NCI-H524 treated with DMSO at 0.1 percent for 48 hours (cell line): ENCODE measurements at regions not wholly inside any gene's neighbourhood (a gene's known extent, or its start where the extent isn't known, plus 50 kb on each side); places are given as distances from the start of the nearest gene placed in this dataset.

ENCODE experiments used
- DNase-seq: peaks from one replicate; lab custom pipeline; 2025; lab: John Stamatoyannopoulos, UW

DNA sequence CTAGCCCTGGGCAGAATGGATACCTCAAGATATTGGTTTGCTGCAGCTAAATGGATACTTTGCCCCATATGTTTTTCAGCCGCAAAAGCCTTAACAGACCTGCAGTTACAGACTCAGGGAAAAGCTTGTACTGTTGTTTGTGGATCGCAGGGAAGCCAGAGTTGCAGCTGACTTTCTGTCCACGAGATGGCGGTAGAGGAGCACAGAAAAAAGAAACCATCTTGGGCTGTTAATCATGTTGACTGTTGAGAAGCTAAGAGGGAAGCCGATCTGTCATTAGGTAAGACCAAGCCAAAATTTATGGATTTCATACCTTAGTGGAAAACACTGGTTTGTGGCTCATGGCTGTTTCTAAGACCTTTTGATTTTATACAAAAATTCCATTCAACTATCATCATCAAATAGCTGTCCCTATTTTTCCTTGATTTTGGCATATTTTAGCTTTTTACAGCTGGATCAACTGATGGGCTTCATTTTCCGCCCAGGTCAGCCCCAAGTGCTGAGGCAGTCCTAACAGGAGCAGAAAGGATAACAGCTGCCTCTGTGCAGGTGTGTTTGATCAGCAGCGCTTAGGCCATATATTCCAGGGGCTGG, 205.7 kb upstream of the ZPLD1 start:
- peak; percentile 74 for DNase-seq

DNA sequence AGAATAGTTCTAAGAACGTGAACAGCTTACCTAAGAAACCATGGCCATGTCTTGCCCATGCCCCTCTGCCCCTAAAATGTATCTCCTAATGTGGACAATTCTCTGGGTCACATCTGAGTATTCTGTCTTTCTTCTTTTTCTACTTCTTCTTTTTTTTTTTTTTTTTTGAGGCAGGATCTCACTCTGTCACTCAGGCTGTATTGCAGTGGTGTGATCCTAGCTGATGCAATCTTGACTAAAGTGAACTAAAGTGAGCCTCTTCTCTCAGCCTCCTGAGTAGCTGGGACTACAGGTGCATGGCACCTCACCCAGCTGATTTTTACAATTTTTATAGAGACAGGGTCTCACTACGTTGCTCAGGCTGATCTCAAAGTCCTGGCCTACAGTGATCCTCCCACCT, 204.8 kb upstream of the ZPLD1 start:
- DNase-seq = no peak

DNA sequence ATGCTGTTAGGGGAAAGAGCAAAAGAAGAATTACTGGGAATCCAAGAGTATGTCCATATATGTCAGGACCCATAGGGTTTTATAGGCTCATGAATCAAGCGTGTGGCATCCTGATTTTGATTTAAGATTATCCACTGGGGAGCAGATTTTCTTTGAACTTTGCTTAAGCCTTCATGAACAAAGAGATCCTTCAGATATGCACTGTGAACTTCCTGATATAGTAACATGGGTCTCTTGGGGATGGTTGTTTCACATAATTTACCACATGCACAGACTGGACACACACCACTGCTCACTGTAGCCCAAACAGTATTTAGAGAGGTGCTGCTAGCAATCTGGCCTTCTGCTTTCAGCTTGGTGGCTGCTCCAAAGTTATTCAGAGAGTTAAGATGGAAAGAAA, 200.9 kb upstream of the ZPLD1 start:
- no peak for DNase-seq

DNA sequence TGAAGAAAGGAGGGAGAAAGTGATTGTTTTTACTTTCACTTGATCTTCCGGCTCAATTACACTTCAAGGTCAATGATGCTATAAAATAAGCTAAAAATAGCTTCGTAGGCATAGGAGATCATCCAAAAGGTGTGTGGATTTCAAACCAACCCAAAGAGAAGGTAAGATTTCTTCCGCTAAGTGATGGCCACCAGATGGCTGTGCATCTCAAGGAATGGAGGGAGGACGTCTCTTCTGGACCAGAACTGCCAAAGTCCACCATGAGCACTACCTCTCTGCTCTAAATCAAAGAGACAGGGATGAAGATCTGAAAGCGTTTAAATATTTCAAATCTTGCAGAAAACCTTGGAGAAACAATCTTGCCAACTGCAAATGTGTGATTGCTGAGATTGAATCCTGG, 199.1 kb upstream of the ZPLD1 start:
- no peak for DNase-seq

DNA sequence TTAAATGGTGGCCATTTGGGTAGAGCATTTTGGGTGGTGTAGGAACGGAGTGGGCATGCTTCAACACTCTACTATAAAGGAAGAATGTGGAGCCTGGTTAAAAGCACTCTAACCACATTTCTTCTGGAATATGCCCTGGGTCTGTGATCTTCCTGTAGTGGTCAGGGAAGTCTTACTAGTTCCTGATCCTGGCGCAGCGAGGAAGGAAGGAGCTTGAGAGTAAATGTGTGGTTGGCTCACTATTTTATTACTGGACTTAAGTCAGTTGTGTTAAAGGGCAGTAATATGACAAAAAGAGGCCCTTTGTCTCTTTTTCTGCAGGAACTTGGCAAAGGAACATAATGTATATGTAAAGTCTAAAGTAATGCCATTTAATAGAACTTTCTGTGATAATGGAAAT, 197.6 kb upstream of the ZPLD1 start:
- no peak for DNase-seq

DNA sequence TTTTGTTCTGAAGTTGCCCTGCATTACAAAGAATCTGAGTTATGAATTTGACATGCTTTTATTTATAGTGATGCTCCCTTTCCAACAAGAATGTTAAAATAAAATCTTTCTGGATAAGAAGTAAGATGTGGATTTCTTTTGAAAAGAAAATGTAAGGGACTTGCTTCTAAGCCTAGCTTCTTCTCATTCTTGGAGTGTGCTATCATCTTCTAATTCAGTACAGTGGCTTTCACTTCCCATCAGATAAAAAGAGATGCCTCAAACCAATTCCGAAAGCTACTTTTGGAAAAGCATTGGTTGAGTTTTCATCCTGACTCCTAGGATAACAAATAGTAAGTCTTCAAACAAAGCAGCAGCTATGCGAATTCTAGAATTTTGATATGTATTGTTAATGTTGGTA, 197.0 kb upstream of the ZPLD1 start:
- no peak for DNase-seq

DNA sequence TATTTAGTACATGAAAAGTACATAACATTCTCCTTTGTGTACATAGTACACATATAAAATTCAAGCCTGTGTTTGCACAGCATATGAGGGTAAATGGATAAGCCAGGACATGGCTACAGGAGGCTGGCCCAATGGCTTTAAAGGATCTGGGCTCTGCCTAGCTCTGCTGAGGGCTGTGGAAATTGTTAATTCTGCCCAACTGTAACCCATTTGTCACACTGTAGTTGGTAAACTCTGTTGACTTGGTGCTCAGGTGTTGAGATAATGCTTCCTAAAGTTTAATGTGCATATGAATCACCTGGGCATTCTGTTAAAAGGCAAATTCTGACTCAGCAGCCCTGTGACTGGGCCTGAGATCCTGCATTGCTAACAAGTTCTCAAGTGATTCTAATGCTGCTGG, 196.5 kb upstream of the ZPLD1 start:
- DNase-seq = no peak

DNA sequence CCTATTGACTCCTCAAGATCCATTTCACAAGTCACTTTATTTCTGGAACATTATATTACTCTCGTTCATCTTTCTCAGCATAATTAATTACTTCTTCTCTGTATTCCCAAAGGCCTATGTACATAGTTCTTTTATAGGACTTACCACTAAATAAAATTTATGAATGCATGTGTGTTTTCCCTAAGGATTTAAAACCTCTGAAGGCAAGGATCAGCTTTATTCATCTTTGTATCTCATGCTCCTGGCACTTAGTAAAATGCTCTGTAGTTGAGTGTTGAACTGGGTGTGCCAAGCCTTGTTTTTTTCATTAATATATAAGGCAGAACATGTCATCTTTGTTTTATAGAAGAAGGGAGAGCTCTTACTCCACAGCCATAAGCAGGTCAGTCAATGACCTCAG, 194.1 kb upstream of the ZPLD1 start:
- no peak for DNase-seq

DNA sequence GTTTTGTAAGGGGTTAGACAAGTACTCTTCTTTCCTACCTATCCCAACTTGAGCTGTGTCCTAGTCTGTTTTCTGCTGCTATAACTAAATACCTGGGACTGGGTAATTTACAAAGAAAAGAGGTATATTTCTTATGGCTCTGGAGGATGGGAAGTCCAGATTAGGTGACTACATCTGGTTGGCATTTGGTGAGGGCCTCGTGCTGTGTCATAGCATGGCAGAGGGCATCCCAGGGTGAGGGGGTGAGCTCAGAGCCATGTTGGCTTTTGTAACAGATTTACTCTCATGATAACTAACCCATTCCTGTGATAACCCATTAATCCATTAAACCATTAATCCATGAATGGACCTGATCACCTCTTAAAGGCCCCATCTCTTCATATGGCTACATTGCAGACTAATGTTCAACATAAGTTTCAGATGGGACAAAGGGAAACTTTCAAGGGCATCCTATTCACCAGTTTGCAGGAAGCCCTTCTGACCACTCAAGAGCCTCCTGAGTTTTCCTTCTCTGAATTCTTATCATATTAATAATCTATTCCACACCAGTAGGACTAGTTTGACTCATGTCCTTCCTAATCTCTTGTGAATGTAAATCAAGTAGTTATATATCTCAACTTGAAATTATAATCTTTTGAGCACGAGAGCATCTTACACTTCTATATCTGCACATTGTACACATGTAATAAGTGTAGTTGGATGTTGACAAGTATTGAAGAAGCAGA, 185.7 kb upstream of the ZPLD1 start:
- DNase-seq = no peak

DNA sequence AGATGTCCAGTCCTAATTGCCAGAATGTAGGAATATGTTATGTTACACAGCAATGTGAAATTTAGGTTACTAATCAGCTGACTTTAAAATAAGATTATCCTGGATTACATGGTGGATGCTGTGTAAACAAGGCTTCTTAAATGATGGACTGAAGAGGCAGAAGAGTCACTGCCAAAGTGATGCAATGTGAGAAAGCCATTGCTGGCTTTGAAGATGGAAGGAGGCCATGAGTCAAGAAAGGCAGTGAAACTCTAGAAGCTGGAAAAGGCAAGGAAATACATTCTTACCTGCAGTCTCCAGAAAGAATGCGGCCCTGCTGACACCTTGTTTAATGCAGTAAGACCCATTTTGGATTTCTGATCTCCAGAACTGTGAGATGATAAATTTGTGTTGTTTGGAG, 179.1 kb upstream of the ZPLD1 start:
- no peak for DNase-seq

DNA sequence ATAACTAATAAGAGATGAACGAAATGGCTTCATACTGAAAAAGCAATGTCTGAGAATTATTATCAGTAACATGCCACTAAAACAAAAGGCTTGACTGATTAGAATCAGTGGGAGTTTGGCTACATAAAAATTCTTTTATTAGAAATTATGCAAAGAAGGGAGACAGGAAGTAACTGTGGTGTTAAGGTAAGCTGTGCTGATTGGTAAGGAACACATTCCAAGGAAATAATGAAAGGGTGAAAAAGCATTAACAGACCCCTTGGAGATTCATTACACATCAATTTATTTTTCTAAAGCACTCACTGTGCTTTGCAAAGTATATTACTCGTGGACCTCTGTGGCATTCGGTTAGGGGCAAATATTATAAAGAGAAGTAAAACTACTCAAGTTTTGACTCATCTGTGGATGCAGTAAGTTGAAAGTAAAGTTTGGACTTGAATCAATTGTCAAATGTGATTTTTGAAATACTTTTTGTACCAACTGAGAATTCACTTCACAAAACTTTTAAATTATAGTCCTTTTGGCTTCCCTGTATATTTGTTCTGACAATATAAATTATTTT, 176.1 kb upstream of the ZPLD1 start:
- DNase-seq = no peak

DNA sequence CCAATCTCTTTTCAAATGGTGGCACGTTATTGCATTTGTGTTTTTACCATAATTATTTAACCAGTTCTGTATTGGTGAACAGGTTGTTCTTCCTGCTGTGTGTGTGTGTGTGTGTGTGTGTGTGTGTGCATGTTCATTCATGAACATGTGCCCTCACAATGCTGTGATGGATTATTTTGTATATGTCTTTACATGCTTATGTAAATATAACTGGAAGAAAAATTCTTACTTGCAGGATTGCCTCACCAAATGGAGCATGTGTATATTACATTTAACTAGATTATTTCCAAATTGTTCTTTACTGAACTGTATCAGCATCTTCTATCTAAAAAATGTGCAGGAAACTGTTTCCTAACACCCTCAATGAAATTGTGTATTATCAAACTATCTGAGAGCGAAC, 175.2 kb upstream of the ZPLD1 start:
- DNase-seq = no peak

DNA sequence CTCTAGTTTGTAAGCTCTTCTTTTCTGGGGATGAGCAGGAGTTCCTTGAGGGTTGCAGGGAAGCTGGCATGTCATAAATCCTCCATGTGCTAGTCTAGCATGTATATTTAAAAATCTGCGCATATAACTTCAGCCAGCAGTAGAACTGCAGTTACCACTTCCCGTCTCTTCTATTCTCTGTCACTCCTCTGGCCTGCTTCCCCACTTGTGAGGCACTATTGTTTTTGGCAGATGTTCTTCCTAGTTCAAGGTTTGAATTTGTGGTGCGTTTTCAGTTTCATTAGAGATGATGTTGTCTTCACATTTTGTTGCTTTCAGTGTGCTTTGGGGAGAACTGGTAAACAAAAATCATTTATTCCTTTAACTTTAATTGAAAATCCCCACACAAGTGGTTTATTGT, 169.1 kb upstream of the ZPLD1 start:
- DNase-seq = no peak

DNA sequence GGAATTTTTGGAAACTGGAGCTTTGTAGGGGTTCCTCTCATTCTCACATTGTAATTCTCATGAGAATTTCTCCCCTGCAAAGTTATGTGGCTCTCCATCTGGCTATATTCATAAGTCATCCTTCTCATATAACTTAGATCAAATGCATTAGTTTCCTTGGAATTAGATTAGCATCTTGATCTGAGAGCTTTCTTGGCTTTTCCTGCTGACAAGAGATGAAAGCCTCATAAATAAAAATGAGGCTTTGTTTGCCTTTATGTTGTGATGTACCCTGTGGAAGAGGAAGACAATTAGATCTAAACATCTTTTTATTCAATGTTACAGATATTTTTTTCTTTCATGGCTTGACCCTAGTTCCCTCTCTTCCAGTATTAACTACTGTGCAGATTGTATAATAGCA, 165.4 kb upstream of the ZPLD1 start:
- DNase-seq = no peak

DNA sequence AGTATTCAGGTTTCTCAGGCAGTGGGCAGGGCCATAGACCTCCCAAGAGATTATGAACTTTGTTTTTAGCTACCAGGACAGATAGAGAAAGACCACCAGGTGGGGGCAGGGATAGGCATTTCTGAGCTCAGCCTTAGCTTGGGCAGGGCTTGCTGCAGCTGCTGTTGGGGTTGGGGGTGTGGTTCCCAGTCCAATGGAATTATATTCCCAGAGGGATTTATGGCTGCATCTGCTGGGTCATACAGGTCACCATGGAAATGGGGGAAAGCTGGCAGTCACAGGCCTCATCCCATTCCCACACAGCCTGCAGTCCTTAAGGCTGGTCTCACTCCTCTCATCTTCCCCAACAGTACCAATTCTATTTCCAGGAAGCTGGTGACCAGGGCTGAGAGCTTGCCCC, 144.6 kb upstream of the ZPLD1 start:
- no peak for DNase-seq

DNA sequence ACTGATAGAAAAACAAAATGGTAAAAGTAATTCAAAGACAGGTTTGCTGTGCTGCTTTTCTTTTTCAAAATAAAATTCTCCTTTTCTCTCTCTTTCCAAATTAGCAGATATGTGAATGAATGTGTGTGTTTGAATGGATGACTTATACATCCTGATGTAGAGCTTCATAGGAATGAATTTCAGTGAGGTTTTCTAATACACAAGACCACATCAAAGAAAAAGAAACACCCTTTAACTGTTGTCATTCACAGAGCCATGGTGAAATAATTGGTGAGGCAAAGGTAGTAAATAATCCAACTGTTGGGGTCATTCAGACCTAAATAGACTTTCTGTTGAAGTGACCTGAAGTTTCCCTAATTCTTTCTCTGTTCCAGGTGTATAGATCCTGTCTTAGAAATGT, 139.1 kb upstream of the ZPLD1 start:
- DNase-seq = no peak

DNA sequence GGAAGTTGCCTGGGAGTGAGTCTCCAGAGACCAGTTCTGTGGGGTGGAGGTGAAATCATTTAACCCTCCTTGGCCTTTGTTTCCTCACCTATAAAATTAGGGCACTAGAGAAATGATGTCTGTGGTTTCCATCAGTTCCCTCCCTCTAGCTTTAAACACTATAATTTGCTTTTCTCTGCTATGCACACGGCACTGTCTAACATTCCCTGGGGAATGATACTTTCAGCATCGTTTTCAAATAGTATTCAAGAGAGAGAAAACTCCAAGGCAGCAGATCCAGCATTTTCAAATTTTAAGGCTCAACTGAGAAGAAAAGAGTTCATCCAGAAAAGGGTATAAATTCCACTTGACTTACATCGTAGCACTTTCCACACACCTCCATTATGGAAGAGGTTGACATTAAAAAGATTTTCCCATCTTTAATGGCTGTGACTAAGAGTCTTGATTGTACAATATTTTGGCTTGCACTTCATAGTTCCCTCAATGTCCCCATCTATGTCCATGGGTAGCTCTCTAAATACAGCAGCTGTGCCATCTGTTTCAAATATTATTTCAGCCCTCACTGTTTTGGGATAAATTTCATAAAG, 137.7 kb upstream of the ZPLD1 start:
- no peak for DNase-seq

DNA sequence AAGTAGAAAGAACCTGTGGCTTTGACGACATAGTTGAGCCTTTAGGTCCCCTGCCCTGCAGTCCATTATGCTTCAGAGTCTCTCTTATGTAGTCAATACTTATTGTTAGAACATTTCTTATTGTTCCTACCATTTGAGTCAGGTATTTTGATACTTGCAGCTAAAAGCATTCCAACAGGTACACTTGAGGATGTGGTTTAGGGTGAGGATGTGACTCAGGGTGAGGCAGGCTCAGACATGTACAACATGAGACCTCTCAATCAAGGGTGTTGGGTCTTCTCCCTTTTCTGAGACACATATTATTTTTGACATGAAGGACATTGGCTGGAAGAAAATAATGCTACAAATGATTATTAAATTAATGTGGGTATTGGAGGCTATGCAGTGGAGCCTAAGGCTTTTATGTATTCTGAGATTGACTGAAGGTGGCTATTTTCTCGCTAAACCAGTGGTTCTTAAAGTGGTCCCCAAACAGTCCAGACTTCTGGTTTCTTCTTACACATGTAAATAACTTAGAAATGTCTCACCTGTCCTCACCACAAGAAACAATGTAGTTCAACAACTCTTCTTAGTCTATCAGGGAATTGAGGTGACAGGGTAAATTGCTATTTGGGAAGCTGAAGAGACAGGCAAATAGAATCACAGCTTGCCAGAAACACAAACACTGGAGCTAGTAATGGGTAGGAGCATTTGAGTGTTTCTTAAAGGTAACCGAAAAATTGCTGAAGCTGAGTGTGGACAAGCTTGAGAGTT, 135.5 kb upstream of the ZPLD1 start:
- no peak for DNase-seq

DNA sequence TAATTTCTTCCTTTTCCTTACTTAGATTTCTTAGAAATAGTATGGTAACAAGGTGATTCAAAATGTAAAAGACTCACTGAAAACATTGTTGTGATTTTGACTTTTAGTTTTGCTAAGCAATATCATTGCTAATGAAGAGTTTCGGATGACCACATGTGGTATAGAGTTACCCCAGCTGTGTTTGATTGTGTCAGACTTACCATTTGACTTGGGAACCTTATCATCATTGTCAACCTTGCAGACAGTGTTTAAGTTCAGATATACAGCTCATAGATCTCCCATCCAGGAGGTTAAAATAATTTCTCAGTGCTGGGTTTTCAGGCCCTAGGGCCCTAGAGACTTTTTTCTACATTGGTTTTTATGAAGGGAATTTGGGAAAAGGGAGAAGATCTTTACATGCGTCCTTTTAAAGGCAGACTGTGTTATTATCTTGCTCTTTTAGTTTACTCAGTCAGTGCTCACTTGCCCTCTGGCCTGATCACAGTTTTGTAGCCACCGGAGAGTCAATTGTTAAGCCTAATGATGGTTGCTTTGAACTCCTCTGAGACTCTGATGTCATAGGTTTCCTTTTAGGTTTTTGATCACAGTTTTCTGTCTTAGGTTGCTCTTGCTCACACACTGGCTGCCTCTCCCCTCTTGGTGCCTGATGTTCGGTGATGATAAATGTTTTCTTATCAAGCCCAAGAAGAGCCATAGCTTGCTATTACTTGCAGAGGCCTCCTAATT, 133.5 kb upstream of the ZPLD1 start:
- no peak for DNase-seq

DNA sequence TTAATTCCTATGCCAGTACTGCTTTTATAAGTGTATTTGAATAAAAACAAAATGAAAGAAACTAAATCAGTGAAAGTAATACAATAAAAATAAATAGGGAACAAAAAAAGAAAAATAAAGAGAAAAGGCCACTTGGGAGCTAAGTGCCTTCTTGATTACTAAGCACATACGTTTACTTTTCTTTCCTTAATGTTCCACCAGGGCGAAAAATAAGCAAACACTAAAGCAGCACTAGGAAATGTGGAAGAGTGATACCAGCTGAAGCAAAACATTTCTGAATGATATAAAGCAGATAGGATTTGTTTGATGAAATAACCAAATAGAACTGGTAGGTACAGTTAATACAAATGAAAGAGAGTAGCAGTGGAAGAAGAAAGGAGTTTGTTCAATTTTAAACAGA, 132.8 kb upstream of the ZPLD1 start:
- no peak for DNase-seq

DNA sequence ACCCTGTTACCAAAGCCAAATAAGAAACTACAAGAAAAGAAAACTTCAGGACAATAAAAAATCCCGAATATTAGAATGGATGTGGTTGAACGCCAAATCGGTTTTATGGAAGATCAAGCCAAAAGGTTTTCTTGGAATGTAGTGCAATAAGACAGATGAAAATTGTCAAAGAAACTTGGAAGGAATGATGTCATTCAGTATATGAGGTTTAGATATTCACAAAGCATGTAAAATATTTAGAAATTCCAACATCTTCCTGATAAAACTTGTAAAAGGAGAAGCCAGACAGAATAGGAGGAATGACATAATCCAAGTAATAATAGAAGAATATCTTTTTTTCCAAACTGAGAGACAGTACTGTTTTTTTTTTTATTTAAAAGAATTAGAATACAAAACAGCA, 130.3 kb upstream of the ZPLD1 start:
- DNase-seq = no peak

DNA sequence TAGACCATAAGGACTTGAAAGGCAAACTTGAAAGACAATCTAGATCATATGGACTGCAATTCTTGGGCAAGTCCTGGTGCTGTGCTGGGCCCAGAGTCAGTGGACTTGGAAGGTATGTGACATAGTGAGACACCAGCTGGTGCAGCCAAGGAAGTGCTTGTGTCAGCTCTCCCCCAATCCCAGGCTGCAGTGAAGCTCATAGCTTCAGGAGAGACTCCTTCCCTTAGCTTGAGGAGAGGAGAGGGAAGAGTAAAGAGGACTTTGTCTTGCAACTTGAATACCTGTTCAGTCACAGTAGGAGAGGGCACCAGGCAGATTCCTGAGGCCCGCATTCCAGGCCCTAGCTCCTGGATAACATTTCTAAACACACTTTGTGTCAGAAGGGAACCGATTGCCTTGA, 127.4 kb upstream of the ZPLD1 start:
- DNase-seq = no peak
